GM03348 (cell line): ENCODE measurements at regions not wholly inside any gene's neighbourhood (a gene's known extent, or its start where the extent isn't known, plus 50 kb on each side); places are given as distances from the start of the nearest gene placed in this dataset.

Experiments
- DNase-seq: peaks from one replicate; pipeline ENCODE4 v3.0.0; 2012; ENCODE audit warnings: low spot score

GRCh38 chr11:127737499-127737898, 736.9 kb upstream of the KIRREL3 start:
- DNase-seq, result no peak

GRCh38 chr11:127733552-127733951, 733.0 kb upstream of the KIRREL3 start:
- no peak for DNase-seq

- DNase-seq, result no peak
Observed at GRCh38 chr11:127726367-127726766, 725.8 kb upstream of the KIRREL3 start.

- DNase-seq, result no peak
Observed at GRCh38 chr11:127723714-127724113, 723.1 kb upstream of the KIRREL3 start.

- no peak for DNase-seq
Observed at GRCh38 chr11:127713226-127713625, 712.7 kb upstream of the KIRREL3 start.

GRCh38 chr11:127711748-127712147, 711.2 kb upstream of the KIRREL3 start:
- DNase-seq, result no peak

GRCh38 chr11:127710831-127711230, 710.3 kb upstream of the KIRREL3 start:
- no peak for DNase-seq

GRCh38 chr11:127709960-127710359, 709.4 kb upstream of the KIRREL3 start:
- DNase-seq, result no peak

GRCh38 chr11:127693686-127694085, 693.1 kb upstream of the KIRREL3 start:
- no peak for DNase-seq

- DNase-seq, result no peak
Observed at GRCh38 chr11:127683321-127683720, 682.8 kb upstream of the KIRREL3 start.

- DNase-seq, result no peak
Observed at GRCh38 chr11:127679816-127680545, 679.4 kb upstream of the KIRREL3 start.

- no peak for DNase-seq
Observed at GRCh38 chr11:127678631-127679030, 678.1 kb upstream of the KIRREL3 start.

- no peak for DNase-seq
Observed at GRCh38 chr11:127677660-127678425, 677.3 kb upstream of the KIRREL3 start.

- no peak for DNase-seq
Observed at GRCh38 chr11:127675581-127675980, 675.0 kb upstream of the KIRREL3 start.

- DNase-seq, result no peak
Observed at GRCh38 chr11:127674754-127675153, 674.2 kb upstream of the KIRREL3 start.

- DNase-seq, result no peak
Observed at GRCh38 chr11:127670374-127671119, 670.0 kb upstream of the KIRREL3 start.

GRCh38 chr11:127656116-127656836, 655.7 kb upstream of the KIRREL3 start:
- peak; percentile 8 for DNase-seq

- no peak for DNase-seq
Observed at GRCh38 chr11:127653076-127653475, 652.5 kb upstream of the KIRREL3 start.

GRCh38 chr11:127651888-127652221, 651.3 kb upstream of the KIRREL3 start:
- DNase-seq, result no peak

GRCh38 chr11:127651175-127651887, 650.8 kb upstream of the KIRREL3 start:
- DNase-seq, result peak; percentile 31

GRCh38 chr11:127649958-127650357, 649.4 kb upstream of the KIRREL3 start:
- DNase-seq, result no peak

- DNase-seq, result no peak
Observed at GRCh38 chr11:127649071-127649470, 648.5 kb upstream of the KIRREL3 start.
